Sigmoid colon (tissue), 4 donors: ENCODE measurements at regions not wholly inside any gene's neighbourhood (a gene's known extent, or its start where the extent isn't known, plus 50 kb on each side); places are given as distances from the start of the nearest gene placed in this dataset.
"Not testable (repeated sequence)": the region's sequence is repeated elsewhere in the genome, so short reads cannot be mapped to it uniquely, and the experiment has no call there.

Source experiments
- EP300 ChIP-seq, 4 donors: sonication (generic); formaldehyde crosslinking; IDR thresholded peaks; one replicate each; pipeline ENCODE4 v1.6.1; 2017; ENCODE audit warnings: antibody characterized with exemption in 4 of 4
- POLR2A ChIP-seq, 2 donors: fragments of 450-650 bp; IDR thresholded peaks; one replicate each; pipeline ENCODE4 v1.6.1; 2016; ENCODE audit warnings: antibody characterized with exemption in 2 of 2, mild to moderate bottlenecking in 2 of 2, moderate library complexity in 2 of 2
- POLR2AphosphoS5 ChIP-seq, 4 donors: sonication (generic); formaldehyde crosslinking; IDR thresholded peaks; one replicate each; pipeline ENCODE4 v1.6.1; 2017; ENCODE audit warnings: antibody characterized with exemption in 4 of 4
- TF ChIP-seq, protein P1 (sequence below), 4 experiments: fragments of 450-650 bp in 3 of 4; fragments of 200-600 bp in 1 of 4; IDR thresholded peaks; one replicate each; pipeline ENCODE4 v1.5.1; 2016 to 2019; ENCODE audit warnings: antibody characterized with exemption in 4 of 4, mild to moderate bottlenecking in 3 of 4, moderate library complexity in 2 of 4

DNA sequence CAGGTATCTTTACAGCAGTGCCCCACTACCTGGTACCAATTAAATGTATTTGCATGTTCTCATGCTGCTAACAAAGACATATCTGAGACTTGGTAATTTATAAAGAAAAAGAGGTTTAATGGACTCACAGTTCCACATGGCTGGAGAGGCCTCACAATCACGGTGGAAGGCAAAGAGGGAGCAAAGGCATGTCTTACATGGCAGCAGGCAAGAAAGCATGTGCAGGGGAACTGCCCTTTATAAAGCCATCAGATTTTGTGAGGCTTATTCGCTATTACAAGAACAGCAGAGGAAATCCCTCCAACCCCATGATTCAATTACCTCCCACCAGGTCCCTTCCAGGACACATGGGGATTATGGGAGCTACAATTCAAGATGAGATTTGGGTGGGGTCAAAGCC lies 512.1 kb upstream of the ADGRB3 start:
- TF ChIP-seq, protein P1, sequence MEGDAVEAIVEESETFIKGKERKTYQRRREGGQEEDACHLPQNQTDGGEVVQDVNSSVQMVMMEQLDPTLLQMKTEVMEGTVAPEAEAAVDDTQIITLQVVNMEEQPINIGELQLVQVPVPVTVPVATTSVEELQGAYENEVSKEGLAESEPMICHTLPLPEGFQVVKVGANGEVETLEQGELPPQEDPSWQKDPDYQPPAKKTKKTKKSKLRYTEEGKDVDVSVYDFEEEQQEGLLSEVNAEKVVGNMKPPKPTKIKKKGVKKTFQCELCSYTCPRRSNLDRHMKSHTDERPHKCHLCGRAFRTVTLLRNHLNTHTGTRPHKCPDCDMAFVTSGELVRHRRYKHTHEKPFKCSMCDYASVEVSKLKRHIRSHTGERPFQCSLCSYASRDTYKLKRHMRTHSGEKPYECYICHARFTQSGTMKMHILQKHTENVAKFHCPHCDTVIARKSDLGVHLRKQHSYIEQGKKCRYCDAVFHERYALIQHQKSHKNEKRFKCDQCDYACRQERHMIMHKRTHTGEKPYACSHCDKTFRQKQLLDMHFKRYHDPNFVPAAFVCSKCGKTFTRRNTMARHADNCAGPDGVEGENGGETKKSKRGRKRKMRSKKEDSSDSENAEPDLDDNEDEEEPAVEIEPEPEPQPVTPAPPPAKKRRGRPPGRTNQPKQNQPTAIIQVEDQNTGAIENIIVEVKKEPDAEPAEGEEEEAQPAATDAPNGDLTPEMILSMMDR (IDR thresholded peaks at IDR 0.05), result not testable (repeated sequence)
- not testable (repeated sequence) for TF ChIP-seq EP300, POLR2AphosphoS5, POLR2A (IDR thresholded peaks at IDR 0.05)
